Natural killer cell (primary cell): ENCODE measurements at regions not wholly inside any gene's neighbourhood (a gene's known extent, or its start where the extent isn't known, plus 50 kb on each side); places are given as distances from the start of the nearest gene placed in this dataset.

Experiments
- ATAC-seq, 3 donors: fragments of 150-1000 bp in 2 of 3; fragments of 200-7000 bp in 1 of 3; cut with Tn5 transposase; 1 replicate in 1 of 3; 2 replicates in 2 of 3; pipeline ENCODE4 v1.10.0; 2021; ENCODE audit warnings: mild to moderate bottlenecking in 2 of 3, moderate library complexity in 2 of 3
- DNase-seq, 2 donors: peaks; one replicate each; pipeline versions ENCODE4 v3.0.0 to v3.0.0-alpha.2; 2013 to 2021; ENCODE audit warnings: mixed read lengths in 1 of 2
- H3K27ac ChIP-seq: one replicate; pipeline ENCODE4 v1.5.1; 2013; ENCODE audit warnings: mild to moderate bottlenecking, low read length
- H3K27me3 ChIP-seq: one replicate; pipeline ENCODE4 v1.6.1; 2013; ENCODE audit warnings: low read length; ENCODE audit not compliant: control insufficient read depth, insufficient read depth
- H3K36me3 ChIP-seq: one replicate; pipeline ENCODE4 v1.6.1; 2013; ENCODE audit warnings: low read length; ENCODE audit not compliant: control insufficient read depth, insufficient read depth
- H3K4me1 ChIP-seq: one replicate; pipeline ENCODE4 v1.6.1; 2013; ENCODE audit warnings: low read length; ENCODE audit not compliant: control insufficient read depth, insufficient read depth
- H3K4me3 ChIP-seq: one replicate; pipeline ENCODE4 v1.5.1; 2013; ENCODE audit warnings: low read length
- H3K9me3 ChIP-seq: one replicate; pipeline ENCODE4 v1.6.1; 2013; ENCODE audit warnings: low read length; ENCODE audit not compliant: control insufficient read depth, insufficient read depth
- H3K27ac Mint-ChIP-seq, 2 donors: one replicate each; pipeline ENCODE4 v1.8.0; 2022; ENCODE audit warnings: mild to moderate bottlenecking in 2 of 2, mixed read lengths in 2 of 2, moderate library complexity in 1 of 2
- H3K27me3 Mint-ChIP-seq, 2 donors: one replicate each; pipeline ENCODE4 v1.8.0; 2022; ENCODE audit warnings: low read depth in 2 of 2, mixed read lengths in 2 of 2
- H3K36me3 Mint-ChIP-seq: one replicate; pipeline ENCODE4 v1.8.0; 2022; ENCODE audit warnings: mixed read lengths
- H3K4me1 Mint-ChIP-seq, 2 donors: one replicate each; pipeline ENCODE4 v1.8.0; 2022; ENCODE audit warnings: mixed read lengths in 2 of 2
- H3K4me3 Mint-ChIP-seq: one replicate; pipeline ENCODE4 v1.8.0; 2022; ENCODE audit warnings: mild to moderate bottlenecking, moderate library complexity, mixed read lengths
- H3K9me3 Mint-ChIP-seq, 2 donors: one replicate each; pipeline ENCODE4 v1.8.0; 2022; ENCODE audit warnings: mixed read lengths in 2 of 2
- CTCF ChIP-seq: fragments of 200-600 bp; IDR thresholded peaks from one replicate; pipeline ENCODE4 v1.8.0; 2022; ENCODE audit warnings: antibody characterized with exemption
- WGBS: methylation state at CpG from one replicate; pipeline ENCODE4 v1.1.7; 2013; ENCODE audit warnings: missing lambda C conversion rate; ENCODE audit not compliant: insufficient coverage; 5-methylcytosine and 5-hydroxymethylcytosine counted together
- intact Hi-C: fragments of 100-400 bp; cut with micrococcal nuclease; formaldehyde crosslinking; loops from one replicate; pipeline ENCODE4 v1.14.2; 2022

DNA sequence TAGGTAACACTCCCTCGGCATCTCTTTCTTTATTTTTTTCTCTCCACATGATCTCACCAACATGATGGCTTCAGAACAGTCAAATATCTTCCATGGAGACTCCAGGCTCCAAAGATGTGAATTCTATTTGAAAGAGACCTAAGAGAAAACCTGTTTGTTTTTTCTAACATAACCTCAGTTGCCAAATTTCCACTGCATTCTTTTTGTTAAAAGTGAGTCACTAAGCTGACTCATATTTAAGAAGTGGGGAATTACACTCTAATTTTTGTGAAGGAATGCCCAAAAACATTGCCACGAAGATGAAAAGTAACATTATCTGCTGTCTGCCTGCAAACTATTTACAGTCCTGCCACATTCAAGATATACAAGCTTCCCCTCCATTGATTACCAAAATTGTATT, 1337.6 kb downstream of the LRFN5 start:
- Mint-ChIP-seq H3K36me3 (peaks cover 7% of the 10 kb centered on the region), H3K4me3 (no peak overlapping the region), H3K4me1 (no peaks in the 10 kb centered on the region), H3K27me3 (no peaks in the 10 kb centered on the region), H3K27ac (no peak overlapping the region), H3K9me3 (peaks cover 2 to 7% of the 10 kb centered on the region in 2 donors)
- no peak overlapping the region for H3K27ac ChIP-seq
- ATAC-seq (no peak), DNase-seq (no peak)
- H3K4me3 ChIP-seq, result no peak overlapping the region
- 71% methylated on average over 2 of the region's 2 CpGs for WGBS
- TF ChIP-seq CTCF, result no peak
- intact Hi-C loops, result no loop called here
- no peaks in the 10 kb centered on the region for H3K36me3 ChIP-seq
- H3K4me1 ChIP-seq, result no peaks in the 10 kb centered on the region
- no peaks in the 10 kb centered on the region for H3K9me3 ChIP-seq
- no peaks in the 10 kb centered on the region for H3K27me3 ChIP-seq

DNA sequence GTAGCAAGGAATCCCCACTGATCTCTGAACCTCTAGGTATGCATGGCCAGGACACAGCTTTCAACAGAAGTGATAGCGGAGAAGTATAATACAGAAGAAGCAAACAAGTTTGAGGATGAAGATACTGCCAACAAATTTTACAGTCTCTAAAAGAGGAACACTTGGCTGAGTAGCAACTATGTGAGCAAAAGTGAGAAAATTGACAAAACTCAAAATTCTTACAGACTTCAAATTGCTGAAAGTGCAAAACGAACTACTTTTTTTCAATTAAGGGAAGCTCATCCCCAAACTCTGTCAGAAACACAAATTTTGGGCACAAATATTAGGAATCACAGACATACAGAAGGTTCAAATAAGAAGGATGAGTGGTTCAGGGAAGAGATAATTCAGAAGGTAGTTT, 1324.6 kb downstream of the LRFN5 start:
- H3K27ac ChIP-seq, result no peak overlapping the region
- no peaks in the 10 kb centered on the region for H3K4me1 Mint-ChIP-seq
- no peaks in the 10 kb centered on the region for H3K27me3 ChIP-seq
- WGBS, result 100% methylated on average over 2 of the region's 2 CpGs
- ATAC-seq, result no peak
- no peaks in the 10 kb centered on the region for H3K36me3 ChIP-seq
- H3K9me3 Mint-ChIP-seq, result peaks cover 13 to 19% of the 10 kb centered on the region in 2 donors
- no peaks in the 10 kb centered on the region for H3K27me3 Mint-ChIP-seq
- no peak overlapping the region for H3K27ac Mint-ChIP-seq
- no peak for TF ChIP-seq CTCF
- peaks cover 3% of the 10 kb centered on the region for H3K36me3 Mint-ChIP-seq
- intact Hi-C loops, result no loop called here
- peaks cover 10% of the 10 kb centered on the region for H3K9me3 ChIP-seq
- H3K4me3 ChIP-seq, result no peak overlapping the region
- no peak for DNase-seq
- H3K4me1 ChIP-seq, result no peaks in the 10 kb centered on the region
- H3K4me3 Mint-ChIP-seq, result no peak overlapping the region

GRCh38 chr14:42929806-42930480, 1323.3 kb downstream of the LRFN5 start:
- Mint-ChIP-seq H3K4me1 (no peaks in the 10 kb centered on the region), H3K4me3 (no peak overlapping the region), H3K36me3 (peaks cover 16% of the 10 kb centered on the region), H3K27ac (no peak overlapping the region), H3K27me3 (no peaks in the 10 kb centered on the region), H3K9me3 (peaks cover 18 to 23% of the 10 kb centered on the region in 2 donors)
- Histone ChIP-seq H3K36me3 (no peaks in the 10 kb centered on the region), H3K27ac (no peak overlapping the region), H3K4me1 (no peaks in the 10 kb centered on the region), H3K9me3 (peaks cover 10% of the 10 kb centered on the region), H3K27me3 (no peaks in the 10 kb centered on the region), H3K4me3 (no peak overlapping the region)
- intact Hi-C loops, result no loop called here
- no peak for TF ChIP-seq CTCF
- no peak for ATAC-seq
- no peak for DNase-seq
- WGBS, result 16% methylated on average over 5 of the region's 5 CpGs

DNA sequence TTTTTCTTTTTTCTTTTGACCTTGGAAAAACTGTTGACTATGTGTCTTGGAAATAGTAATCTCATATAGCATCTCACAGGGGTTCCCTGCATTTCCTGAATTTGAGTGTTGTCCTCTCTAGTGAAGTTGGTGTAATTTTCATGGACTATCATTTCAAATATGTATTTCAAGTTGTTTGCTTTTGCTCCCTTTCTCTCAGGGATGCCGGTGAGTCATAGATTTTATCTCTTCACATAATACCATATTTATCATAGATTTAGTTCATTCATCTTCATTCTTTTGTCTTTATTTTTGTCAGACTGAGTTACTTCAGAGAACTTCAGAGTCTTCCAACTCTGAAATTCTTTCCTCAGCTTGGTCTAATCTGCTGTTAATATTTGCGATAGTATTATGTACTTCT, 1320.6 kb downstream of the LRFN5 start:
- no peak overlapping the region for H3K4me3 Mint-ChIP-seq
- DNase-seq (no peak), ATAC-seq (no peak)
- Histone ChIP-seq H3K27me3 (no peaks in the 10 kb centered on the region), H3K27ac (no peak overlapping the region), H3K36me3 (no peaks in the 10 kb centered on the region), H3K4me1 (no peaks in the 10 kb centered on the region), H3K9me3 (peaks cover 10% of the 10 kb centered on the region), H3K4me3 (no peak overlapping the region)
- 97% methylated on average over 2 of the region's 2 CpGs for WGBS
- no peak for TF ChIP-seq CTCF
- peaks cover 16% of the 10 kb centered on the region for H3K36me3 Mint-ChIP-seq
- no peaks in the 10 kb centered on the region for H3K27me3 Mint-ChIP-seq
- H3K27ac Mint-ChIP-seq, result no peak overlapping the region
- peaks cover 16 to 28% of the 10 kb centered on the region in 2 donors for H3K9me3 Mint-ChIP-seq
- intact Hi-C loops, result no loop called here
- H3K4me1 Mint-ChIP-seq, result no peaks in the 10 kb centered on the region
